ENCODE measurements at regions not wholly inside any gene's neighbourhood (a gene's known extent, or its start where the extent isn't known, plus 50 kb on each side); places are given as distances from the start of the nearest gene placed in this dataset.

DNA sequence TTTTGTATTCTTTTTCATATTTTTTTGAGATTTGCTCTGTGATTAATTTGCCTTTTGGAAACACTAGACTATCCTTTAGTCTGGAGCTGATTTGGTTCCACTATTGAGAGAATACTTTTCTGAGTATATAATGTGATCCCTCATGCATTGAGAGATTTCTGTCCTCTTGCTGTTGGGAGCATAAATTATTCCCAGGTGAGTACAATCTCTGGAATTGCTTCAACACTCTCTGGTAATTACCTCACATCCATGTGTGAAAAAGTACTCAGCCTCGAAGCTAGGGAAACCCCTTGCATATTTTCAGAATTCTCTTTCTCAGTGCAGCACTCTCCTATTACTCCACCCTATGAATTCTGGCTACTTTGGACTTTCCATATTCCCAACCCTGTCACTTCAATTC is 550.0 kb downstream of the RAPGEF2 start:
- H3K4me3 ChIP-seq (ENCODE audit: extremely low read depth in 1 of 4, insufficient read depth in 2 of 4, low read depth in 3 of 4, low read length in 4 of 4): no peak overlapping the region
- H3K56ac ChIP-seq (replicated peaks; ENCODE audit: insufficient read length, low read depth, low read length): no peak overlapping the region
- H2AFZ ChIP-seq (ENCODE audit: low read length): no peak overlapping the region
- no peak overlapping the region for H3K14ac ChIP-seq (ENCODE audit: insufficient read length)
- no peak overlapping the region for H2BK120ac ChIP-seq (replicated peaks; ENCODE audit: low read depth, low read length)
- H3K4ac ChIP-seq (replicated peaks; ENCODE audit: insufficient read length, low read depth, low read length): no peak overlapping the region
- no peaks in the 10 kb centered on the region for H3K4me1 ChIP-seq (replicated peaks in 1 of 4; ENCODE audit: control insufficient read depth in 3 of 4, insufficient read depth in 4 of 4, low read length in 3 of 4)
- no peak overlapping the region for H3K23ac ChIP-seq (ENCODE audit: insufficient read length)
- DNase-seq (ENCODE audit: low read depth in 1 of 2, low spot score in 2 of 2): no peak
- 93% methylated on average over 1 of the region's 1 CpG; no CpG with 5 or more reads in 1 of the 2 experiments for WGBS, 2 experiments (ENCODE audit: extremely low coverage in 1 of 2, insufficient coverage in 1 of 2, insufficient read length in 1 of 2, insufficient replicate concordance in 2 of 2, low coverage in 1 of 2, low lambda C conversion rate in 2 of 2, missing lambda C conversion rate in 1 of 2)
- ChIA-PET CTCF (ENCODE audit: partially characterized antibody) (no interaction called here), POLR2A (ENCODE audit: partially characterized antibody) (no interaction called here)
- no peak overlapping the region for H4K5ac ChIP-seq (ENCODE audit: insufficient read length, low read depth, low read length)
- H4K91ac ChIP-seq (replicated peaks; ENCODE audit: insufficient read length, low read length): no peak overlapping the region
- no peaks in the 10 kb centered on the region for H3K79me1 ChIP-seq (ENCODE audit: low read depth, low read length)
- H3K9me3 ChIP-seq (ENCODE audit: insufficient read depth in 2 of 2, low read depth in 1 of 2, low read length in 1 of 2): no peaks in the 10 kb centered on the region
- no peak overlapping the region for H2BK12ac ChIP-seq (ENCODE audit: low read depth, low read length)
- no peak overlapping the region for H2BK15ac ChIP-seq (ENCODE audit: low read length)
- no peak overlapping the region for H3K18ac ChIP-seq (ENCODE audit: extremely low read depth, low read length)
- FAIRE-seq: no peak
- no peaks in the 10 kb centered on the region for H3K36me3 ChIP-seq (ENCODE audit: control insufficient read depth in 2 of 4, insufficient read depth in 4 of 4, low read length in 3 of 4)
- H3K79me2 ChIP-seq (ENCODE audit: control insufficient read depth in 1 of 2, insufficient read depth in 2 of 2, low read length in 2 of 2): no peaks in the 10 kb centered on the region
- H2BK20ac ChIP-seq (ENCODE audit: low read length): no peak overlapping the region
- no peaks in the 10 kb centered on the region for H3K23me2 ChIP-seq (ENCODE audit: low read depth, low read length)
- H4K8ac ChIP-seq (ENCODE audit: extremely low read depth, insufficient read depth, low read length): no peak overlapping the region
- no peak overlapping the region for H2AK5ac ChIP-seq (ENCODE audit: low read depth, low read length)
- H4K20me1 ChIP-seq (replicated peaks in 1 of 2; ENCODE audit: control insufficient read depth in 1 of 2, insufficient read depth in 2 of 2, low read length in 2 of 2): no peaks in the 10 kb centered on the region
- H3K27me3 ChIP-seq (replicated peaks in 1 of 4; ENCODE audit: control insufficient read depth in 3 of 4, extremely low read depth in 1 of 4, insufficient read depth in 3 of 4, low read length in 3 of 4): no peaks in the 10 kb centered on the region
- no peak overlapping the region for H3K4me2 ChIP-seq (ENCODE audit: insufficient read depth in 1 of 2, low read depth in 2 of 2, low read length in 2 of 2)
- H3K9ac ChIP-seq (replicated peaks in 1 of 4; ENCODE audit: extremely low read depth in 1 of 4, low read depth in 3 of 4, low read length in 3 of 4): no peak overlapping the region
- H3K27ac ChIP-seq (ENCODE audit: low read depth, low read length): no peak overlapping the region
- no peak overlapping the region for H2BK5ac ChIP-seq (ENCODE audit: low read depth, low read length)
- TF ChIP-seq EGR1 (IDR thresholded peaks at IDR 0.05; ENCODE audit: borderline replicate concordance, low read depth, low read length): no peak
- no peak for TF ChIP-seq RXRA (IDR thresholded peaks at IDR 0.05; ENCODE audit: insufficient read depth, low read depth, low read length)

All from H1 (cell line).